HG02885 (cell line): ENCODE measurements at regions not wholly inside any gene's neighbourhood (a gene's known extent, or its start where the extent isn't known, plus 50 kb on each side); places are given as distances from the start of the nearest gene placed in this dataset.

ENCODE experiments used
- ATAC-seq: cut with Tn5 transposase; IDR thresholded peaks from one replicate; pipeline ENCODE4 v1.9.1; 2021; ENCODE audit warnings: mild to moderate bottlenecking; ENCODE audit not compliant: unreplicated experiment, poor library complexity

GRCh38 chr2:155235710-155236109 lies 537.2 kb downstream of the KCNJ3 start:
- ATAC-seq, result no peak

GRCh38 chr2:155223781-155224406 lies 525.4 kb downstream of the KCNJ3 start:
- peak; percentile 77 for ATAC-seq

- peak; percentile 72 for ATAC-seq
These were observed 520.5 kb downstream of the KCNJ3 start for GRCh38 chr2:155218945-155219344.

GRCh38 chr2:155218292-155218924 lies 519.9 kb downstream of the KCNJ3 start:
- peak; percentile 55 for ATAC-seq

GRCh38 chr2:155215037-155215707 lies 516.7 kb downstream of the KCNJ3 start:
- ATAC-seq, result no peak

- ATAC-seq, result no peak
These were observed 511.4 kb downstream of the KCNJ3 start for GRCh38 chr2:155209696-155210450.

- peak; percentile 77 for ATAC-seq
These were observed 504.7 kb downstream of the KCNJ3 start for GRCh38 chr2:155203178-155203577.

- no peak for ATAC-seq
These were observed 502.3 kb downstream of the KCNJ3 start for GRCh38 chr2:155200753-155201152.

GRCh38 chr2:155190342-155190741 lies 491.8 kb downstream of the KCNJ3 start:
- peak; percentile 68 for ATAC-seq

- ATAC-seq, result no peak
These were observed 480.4 kb downstream of the KCNJ3 start for GRCh38 chr2:155178921-155179320.

- ATAC-seq, result no peak
These were observed 477.9 kb downstream of the KCNJ3 start for GRCh38 chr2:155176345-155176744.

GRCh38 chr2:155169317-155169716 lies 470.8 kb downstream of the KCNJ3 start:
- no peak for ATAC-seq

- no peak for ATAC-seq
These were observed 464.0 kb downstream of the KCNJ3 start for GRCh38 chr2:155162494-155162893.

- no peak for ATAC-seq
These were observed 462.8 kb downstream of the KCNJ3 start for GRCh38 chr2:155161314-155161713.

- no peak for ATAC-seq
These were observed 459.2 kb downstream of the KCNJ3 start for GRCh38 chr2:155157711-155158110.

GRCh38 chr2:155157065-155157464 lies 458.6 kb downstream of the KCNJ3 start:
- no peak for ATAC-seq

- peak; percentile 45 for ATAC-seq
These were observed 453.4 kb downstream of the KCNJ3 start for GRCh38 chr2:155151945-155152344.

- ATAC-seq, result no peak
These were observed 453.0 kb downstream of the KCNJ3 start for GRCh38 chr2:155151472-155151871.

- peak; percentile 96 for ATAC-seq
These were observed 447.3 kb downstream of the KCNJ3 start for GRCh38 chr2:155145758-155146229.

GRCh38 chr2:155141418-155141817 lies 442.9 kb downstream of the KCNJ3 start:
- peak; percentile 24 for ATAC-seq
